ENCODE measurements at regions not wholly inside any gene's neighbourhood (a gene's known extent, or its start where the extent isn't known, plus 50 kb on each side); places are given as distances from the start of the nearest gene placed in this dataset.

- DNase-seq (ENCODE audit: extremely low read depth, low read depth) = no peak
These were observed 76.9 kb upstream of the NABP1 start for GRCh38 chr2:191601060-191601459.

GRCh38 chr2:191604154-191604553, 73.8 kb upstream of the NABP1 start:
- no peak for TF ChIP-seq CTCF (IDR thresholded peaks at IDR 0.05; ENCODE audit: low read depth, low read length)
- no peak for DNase-seq (ENCODE audit: extremely low read depth, low read depth)

More at GRCh38 chr2:191601060-191601459, 76.9 kb upstream of the NABP1 start:
- no peak for TF ChIP-seq CTCF (IDR thresholded peaks at IDR 0.05; ENCODE audit: low read depth, low read length)

- TF ChIP-seq CTCF (IDR thresholded peaks at IDR 0.05; ENCODE audit: low read depth, low read length) = no peak
- no peak for DNase-seq (ENCODE audit: extremely low read depth, low read depth)
These were observed 70.8 kb upstream of the NABP1 start for GRCh38 chr2:191607096-191607495.

- TF ChIP-seq CTCF (IDR thresholded peaks at IDR 0.05; ENCODE audit: low read depth, low read length) = no peak
- no peak for DNase-seq (ENCODE audit: extremely low read depth, low read depth)
These were observed 67.2 kb upstream of the NABP1 start for GRCh38 chr2:191610756-191611155.

GRCh38 chr2:191611614-191612013, 66.3 kb upstream of the NABP1 start:
- no peak for TF ChIP-seq CTCF (IDR thresholded peaks at IDR 0.05; ENCODE audit: low read depth, low read length)
- no peak for DNase-seq (ENCODE audit: extremely low read depth, low read depth)

GRCh38 chr2:191612496-191612895, 65.4 kb upstream of the NABP1 start:
- no peak for DNase-seq (ENCODE audit: extremely low read depth, low read depth)
- TF ChIP-seq CTCF (IDR thresholded peaks at IDR 0.05; ENCODE audit: low read depth, low read length) = no peak

GRCh38 chr2:191614759-191615158, 63.2 kb upstream of the NABP1 start:
- TF ChIP-seq CTCF (IDR thresholded peaks at IDR 0.05; ENCODE audit: low read depth, low read length) = no peak
- no peak for DNase-seq (ENCODE audit: extremely low read depth, low read depth)
